NCI-H2107 (cell line): ENCODE measurements at regions not wholly inside any gene's neighbourhood (a gene's known extent, or its start where the extent isn't known, plus 50 kb on each side); places are given as distances from the start of the nearest gene placed in this dataset.

Experiments
- DNase-seq: peaks from one replicate; lab custom pipeline; 2025; lab: John Stamatoyannopoulos, UW

- no peak for DNase-seq
Observed at GRCh38 chr5:12354686-12355085, 450.4 kb upstream of the CTNND2 start.

DNA sequence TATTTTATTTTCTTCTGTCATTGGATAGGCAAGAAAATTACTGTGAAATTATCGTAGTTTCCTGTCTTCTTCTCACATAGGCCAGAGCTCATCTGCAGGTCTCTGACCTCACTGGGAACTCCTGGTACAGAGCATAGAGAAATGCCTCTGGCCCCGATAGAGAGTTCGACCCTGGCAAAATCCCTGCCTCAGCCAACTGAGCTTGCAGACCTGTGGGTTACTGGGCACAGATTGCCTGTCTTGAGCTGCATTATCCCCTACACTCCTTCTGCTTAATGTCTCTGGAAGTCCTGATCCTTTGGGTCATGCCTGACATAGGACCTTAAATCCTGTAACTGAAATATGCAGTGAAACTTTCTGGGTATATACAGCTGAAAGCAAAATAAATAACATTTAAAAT, 439.3 kb upstream of the CTNND2 start:
- DNase-seq, result no peak

DNA sequence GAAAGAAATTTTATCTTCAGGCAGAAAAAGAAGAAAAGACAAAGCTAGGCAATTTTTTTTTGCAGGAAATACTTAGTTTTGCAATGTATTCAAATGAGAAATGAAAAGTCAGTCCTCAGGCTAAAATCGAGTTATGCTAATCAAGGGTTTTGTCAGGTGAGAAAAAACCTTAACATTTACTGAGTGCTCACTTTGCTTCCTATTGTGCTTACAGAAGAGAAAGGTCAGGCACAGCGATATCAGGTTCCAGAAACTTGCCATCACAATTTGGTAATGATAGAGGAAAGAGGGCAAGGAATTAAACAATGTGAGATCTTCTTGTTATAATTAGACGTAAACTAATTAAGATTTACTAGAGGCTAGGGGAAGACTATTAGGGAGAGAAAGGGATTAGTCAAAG, 431.7 kb upstream of the CTNND2 start:
- DNase-seq, result no peak

DNA sequence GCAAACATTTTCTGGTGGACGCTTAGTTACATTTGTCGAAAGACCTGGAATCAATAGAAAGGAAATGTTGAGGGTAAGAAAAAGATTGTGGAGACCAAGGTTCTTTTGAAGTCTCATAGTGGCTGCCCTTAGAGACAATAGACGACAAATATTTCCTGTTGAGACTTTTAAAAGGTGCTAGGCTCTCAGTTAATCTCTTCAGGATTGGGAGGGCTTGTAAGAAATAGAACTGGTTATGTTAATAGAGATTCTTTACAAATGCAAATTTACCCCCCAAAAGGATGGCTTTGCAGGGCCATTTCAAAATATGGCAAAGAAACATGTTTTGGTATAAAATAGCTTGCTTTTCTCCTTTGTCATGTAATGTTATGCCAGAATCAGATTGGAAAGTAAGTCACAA, 428.2 kb upstream of the CTNND2 start:
- DNase-seq, result no peak

DNA sequence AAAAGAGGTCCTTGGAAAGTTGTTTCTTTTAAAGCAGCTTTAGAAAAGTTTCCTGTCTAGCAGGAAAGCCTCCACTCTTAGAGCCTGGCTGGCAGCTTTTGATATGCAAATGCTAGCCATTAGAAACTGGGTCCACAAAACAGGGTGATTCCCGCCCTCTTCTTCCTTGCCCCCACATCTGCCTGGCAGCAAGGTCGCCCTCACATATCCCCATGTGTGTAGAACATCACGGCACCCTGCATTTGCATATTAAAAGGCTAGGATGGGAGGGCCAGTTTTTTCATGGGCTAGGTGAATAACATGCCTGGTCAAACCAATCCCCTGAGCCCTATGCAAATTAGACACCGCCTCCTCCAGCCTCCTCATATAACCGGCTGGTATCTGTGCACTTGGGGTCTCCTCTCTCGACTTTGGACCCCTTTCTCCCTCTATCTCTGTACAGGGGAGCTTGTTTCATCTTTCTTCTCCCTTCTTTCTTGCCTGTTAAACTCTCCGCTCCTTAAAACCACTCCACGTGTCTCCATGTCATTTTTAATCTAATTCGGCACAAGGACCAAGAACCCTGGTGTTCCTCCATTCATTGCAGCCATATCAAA, 426.8 kb upstream of the CTNND2 start:
- DNase-seq, result no peak

DNA sequence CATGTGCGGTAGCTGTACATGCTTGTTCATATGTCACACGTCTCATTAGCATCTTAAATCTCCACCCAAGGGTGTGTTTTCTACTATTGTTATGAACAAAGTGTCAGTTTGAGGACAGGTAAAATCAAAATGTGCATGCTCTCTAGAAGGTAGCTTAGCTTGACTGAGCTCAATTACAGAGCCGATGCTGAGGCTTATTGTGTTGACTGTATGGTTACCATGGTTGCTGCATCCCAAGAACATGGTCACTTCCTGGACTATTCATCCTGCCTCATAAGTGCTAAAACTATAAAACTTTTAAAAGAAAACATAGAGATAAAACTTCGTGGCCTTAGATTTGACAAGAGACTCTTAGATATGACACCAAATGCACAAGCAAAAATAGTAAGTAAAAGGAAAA, 426.1 kb upstream of the CTNND2 start:
- no peak for DNase-seq

GRCh38 chr5:12323637-12324229, 419.5 kb upstream of the CTNND2 start:
- DNase-seq, result no peak

DNA sequence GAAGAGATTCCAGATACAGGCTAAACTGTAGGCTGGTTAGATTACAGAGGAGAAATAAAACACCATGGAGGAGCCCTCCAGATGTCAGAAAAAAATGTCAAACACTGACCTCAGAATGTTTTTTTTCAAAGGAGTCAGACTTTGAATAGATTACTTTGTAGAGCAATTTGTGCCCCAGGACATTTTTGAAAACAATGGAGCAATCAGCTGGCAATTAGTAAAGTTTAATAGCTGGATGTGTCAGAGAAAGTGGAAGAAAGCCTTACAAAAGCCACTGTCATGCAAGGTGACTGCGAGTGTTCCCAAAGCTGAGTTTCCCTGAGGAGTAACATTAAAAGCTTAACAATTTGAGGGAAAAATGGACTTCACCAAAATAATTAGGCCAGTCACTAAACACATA, 417.8 kb upstream of the CTNND2 start:
- no peak for DNase-seq

- no peak for DNase-seq
Observed at GRCh38 chr5:12320331-12320730, 416.1 kb upstream of the CTNND2 start.

DNA sequence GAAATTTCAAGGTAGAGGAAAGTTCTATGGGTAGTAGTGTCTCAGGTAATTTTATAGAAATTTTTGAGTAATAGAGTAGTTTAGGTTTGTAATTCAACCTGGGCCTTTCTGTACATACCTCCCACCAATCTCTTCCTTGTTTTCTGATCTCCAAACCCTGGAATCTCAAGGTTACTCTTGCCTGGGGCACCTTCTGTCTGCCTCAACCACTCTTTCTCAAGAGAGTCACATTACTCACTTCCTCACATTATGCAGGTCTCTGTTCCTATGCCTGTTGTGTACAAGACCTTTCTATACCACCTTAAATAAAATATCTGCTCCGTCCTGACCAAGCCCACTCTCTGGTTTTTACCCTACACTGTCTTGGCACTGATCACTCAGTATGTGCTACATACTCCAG, 412.6 kb upstream of the CTNND2 start:
- no peak for DNase-seq

- no peak for DNase-seq
Observed at GRCh38 chr5:12315461-12315860, 411.2 kb upstream of the CTNND2 start.

DNA sequence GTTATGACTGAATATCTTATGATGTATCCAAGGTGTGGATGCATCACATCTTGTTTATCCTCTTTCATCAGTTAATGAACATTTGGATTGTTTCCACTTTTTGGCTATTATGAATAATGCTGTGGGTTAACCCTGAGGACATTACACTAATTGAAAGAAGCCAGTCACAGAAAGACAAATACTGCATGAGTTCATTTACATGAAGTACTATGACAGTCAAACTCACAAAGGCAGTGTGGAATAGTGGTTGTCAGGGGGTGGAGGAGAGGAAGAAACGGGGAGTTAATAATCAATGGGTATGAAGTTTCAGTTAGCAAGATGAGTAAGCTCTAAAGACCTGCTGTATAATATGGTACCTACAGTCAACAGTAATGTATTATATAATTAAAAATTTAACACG, 409.4 kb upstream of the CTNND2 start:
- no peak for DNase-seq

- no peak for DNase-seq
Observed at GRCh38 chr5:12312343-12312742, 408.1 kb upstream of the CTNND2 start.

DNA sequence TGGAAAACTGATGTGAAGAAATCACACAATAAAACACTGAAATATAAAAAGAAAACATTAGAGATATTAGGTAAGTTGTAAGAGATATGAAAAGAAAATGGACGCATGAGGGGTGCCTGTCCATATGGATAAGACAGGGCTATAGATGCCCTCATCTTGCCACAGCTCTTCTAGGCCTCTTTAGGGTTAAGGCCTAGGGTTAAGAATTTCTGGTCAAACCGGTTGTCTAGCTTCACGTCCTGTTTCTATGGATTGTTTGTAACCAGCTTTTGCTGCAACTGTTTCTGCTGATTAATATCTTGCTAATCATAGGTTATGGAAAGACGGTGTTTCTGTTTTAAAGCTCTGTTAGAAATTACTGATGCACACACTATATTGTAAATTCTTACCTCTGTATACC, 389.9 kb upstream of the CTNND2 start:
- DNase-seq, result no peak

GRCh38 chr5:12292610-12293204, 388.5 kb upstream of the CTNND2 start:
- DNase-seq, result no peak

DNA sequence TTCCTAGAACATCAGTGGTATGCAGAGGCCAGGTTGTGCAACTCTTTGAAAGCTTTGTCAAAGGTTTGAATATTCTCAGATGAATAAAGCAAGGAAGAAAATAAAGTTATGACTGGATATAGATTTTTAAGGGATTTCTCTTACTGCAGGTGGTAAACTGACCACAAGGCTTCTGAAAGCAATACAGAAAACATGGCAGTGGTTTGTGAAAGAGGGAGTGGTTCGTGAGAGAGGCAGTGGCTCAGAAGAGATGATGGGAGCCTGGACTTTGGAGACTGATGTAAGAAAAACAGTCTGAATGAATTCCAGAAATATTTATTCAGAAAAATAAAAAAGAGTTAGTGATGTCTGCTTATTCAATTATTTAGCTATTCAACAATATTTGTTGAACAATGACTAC, 380.4 kb upstream of the CTNND2 start:
- DNase-seq, result no peak

DNA sequence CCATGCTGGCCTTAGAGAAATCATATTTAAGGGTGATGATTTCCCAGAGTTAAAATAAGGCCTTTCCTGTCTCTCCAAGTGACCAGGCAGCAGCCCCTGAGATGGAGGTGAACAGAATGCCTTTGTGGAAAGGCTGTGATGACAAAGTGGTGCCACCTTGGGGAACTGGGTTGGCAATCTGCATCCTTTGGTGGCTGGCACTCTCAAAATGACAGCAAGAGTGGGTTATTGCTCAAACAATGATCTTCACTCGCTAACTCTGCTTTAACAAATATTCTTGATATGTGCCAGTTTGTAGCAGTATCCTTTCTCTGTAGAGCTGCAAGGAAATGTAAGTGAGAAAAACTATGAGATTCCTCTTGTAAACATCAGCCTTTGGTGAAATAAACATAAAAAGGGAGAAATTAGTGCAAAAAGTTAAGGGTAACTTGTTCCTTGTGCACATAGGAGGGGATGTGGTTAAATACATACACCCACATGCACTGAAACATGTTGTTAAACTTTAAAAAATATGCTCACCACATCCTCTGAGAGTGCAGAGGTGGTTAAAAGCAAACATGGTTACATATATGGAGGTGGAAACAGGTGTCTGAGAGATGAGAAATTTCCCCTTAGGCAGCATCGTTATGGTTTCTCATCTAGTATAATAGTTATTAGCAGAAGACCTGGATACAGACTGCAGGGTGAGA, 373.4 kb upstream of the CTNND2 start:
- no peak for DNase-seq

DNA sequence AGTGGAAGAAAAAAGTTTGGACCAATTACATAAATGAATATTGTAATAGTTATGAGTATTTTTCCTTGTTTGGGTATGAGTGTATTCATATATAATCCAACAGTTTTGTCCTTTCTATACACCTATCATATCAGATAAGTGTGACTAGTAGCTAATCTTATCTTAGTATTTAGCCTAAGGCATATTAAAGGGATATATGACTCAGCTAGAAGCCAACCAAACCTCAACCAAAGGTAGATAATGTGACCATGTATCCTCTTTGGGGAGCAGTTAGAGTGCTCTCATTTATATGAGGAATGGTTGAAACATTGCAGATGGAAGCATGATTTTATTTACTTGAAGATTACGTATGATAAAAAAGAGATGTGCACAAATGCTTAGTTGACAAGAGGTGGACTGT, 370.0 kb upstream of the CTNND2 start:
- DNase-seq, result no peak

DNA sequence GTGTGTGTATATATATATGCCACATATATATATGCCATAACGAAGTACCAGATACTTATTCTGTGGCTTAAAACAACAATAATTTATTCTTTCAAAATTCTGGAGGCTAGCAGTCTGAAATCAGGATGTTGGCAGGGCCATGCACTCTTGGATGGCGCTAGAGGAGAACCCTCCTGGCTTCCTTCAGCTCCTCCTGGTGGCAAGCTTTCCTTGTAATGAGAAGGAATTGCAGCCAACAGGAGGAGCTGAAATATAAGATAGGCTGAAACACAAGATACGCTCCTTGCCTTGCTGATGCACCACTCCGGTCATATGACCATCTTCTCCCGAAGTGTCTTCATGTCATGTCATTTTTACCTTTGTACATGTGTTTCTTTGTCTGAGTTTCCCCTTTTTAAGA, 368.1 kb upstream of the CTNND2 start:
- no peak for DNase-seq

DNA sequence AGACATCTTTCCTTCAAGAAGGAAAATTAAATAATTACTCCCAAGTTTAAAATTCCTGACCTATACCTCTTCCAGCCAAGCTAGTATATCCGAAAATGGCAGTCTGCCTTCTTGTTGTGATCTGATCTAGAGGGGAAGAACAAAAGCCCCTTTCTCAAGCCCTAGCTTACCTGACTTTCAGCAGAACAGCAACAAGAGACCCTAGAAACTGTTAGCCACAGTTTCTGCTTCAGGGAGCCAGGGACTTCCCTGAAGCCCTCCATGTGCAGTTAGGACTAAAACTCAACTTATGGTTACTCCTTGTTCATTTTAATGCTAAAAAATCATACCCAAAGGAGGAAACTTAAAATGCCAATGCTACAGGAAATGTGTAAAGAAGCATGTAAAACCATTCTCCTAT, 366.7 kb upstream of the CTNND2 start:
- DNase-seq, result no peak

- DNase-seq, result no peak
Observed at GRCh38 chr5:12269164-12269563, 364.9 kb upstream of the CTNND2 start.

DNA sequence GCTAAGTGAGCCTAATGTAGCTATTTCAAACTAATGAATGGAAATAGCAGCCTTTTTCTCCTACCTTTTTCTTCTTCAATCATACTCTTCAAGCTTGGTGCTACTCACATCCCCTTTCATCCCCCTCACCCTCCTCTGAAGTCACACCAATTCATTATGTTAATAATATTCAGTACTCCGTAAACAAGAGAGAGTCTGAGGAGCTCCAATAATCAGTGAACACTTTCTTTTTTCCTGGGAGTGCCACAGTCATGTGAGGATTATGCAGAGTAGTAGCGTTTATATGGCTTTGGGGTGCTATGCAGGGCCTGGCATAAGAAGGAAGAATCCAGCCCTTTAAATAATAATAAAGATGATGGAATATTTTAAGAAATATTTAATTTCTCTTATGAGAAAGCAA, 354.3 kb upstream of the CTNND2 start:
- DNase-seq, result no peak

- no peak for DNase-seq
Observed at GRCh38 chr5:12250454-12250853, 346.2 kb upstream of the CTNND2 start.

GRCh38 chr5:12248831-12249230, 344.6 kb upstream of the CTNND2 start:
- no peak for DNase-seq
